ENCODE measurements at regions not wholly inside any gene's neighbourhood (a gene's known extent, or its start where the extent isn't known, plus 50 kb on each side); places are given as distances from the start of the nearest gene placed in this dataset.

GRCh38 chr6:98566126-98566525 lies 268.2 kb upstream of the POU3F2 start:
- TF ChIP-seq, protein P1, sequence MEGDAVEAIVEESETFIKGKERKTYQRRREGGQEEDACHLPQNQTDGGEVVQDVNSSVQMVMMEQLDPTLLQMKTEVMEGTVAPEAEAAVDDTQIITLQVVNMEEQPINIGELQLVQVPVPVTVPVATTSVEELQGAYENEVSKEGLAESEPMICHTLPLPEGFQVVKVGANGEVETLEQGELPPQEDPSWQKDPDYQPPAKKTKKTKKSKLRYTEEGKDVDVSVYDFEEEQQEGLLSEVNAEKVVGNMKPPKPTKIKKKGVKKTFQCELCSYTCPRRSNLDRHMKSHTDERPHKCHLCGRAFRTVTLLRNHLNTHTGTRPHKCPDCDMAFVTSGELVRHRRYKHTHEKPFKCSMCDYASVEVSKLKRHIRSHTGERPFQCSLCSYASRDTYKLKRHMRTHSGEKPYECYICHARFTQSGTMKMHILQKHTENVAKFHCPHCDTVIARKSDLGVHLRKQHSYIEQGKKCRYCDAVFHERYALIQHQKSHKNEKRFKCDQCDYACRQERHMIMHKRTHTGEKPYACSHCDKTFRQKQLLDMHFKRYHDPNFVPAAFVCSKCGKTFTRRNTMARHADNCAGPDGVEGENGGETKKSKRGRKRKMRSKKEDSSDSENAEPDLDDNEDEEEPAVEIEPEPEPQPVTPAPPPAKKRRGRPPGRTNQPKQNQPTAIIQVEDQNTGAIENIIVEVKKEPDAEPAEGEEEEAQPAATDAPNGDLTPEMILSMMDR (conservative IDR thresholded peaks at IDR 0.05; ENCODE audit: low read depth, low read length): no peak
- DNase-seq (ENCODE audit: low read depth): no peak
- H3K4me3 ChIP-seq (ENCODE audit: low read depth, low read length): no peak overlapping the region

- no peak for DNase-seq (ENCODE audit: low read depth)
- TF ChIP-seq, protein P1 (conservative IDR thresholded peaks at IDR 0.05; ENCODE audit: low read depth, low read length): no peak
- H3K4me3 ChIP-seq (ENCODE audit: low read depth, low read length): no peak overlapping the region
Observed at GRCh38 chr6:98572579-98572978, 261.8 kb upstream of the POU3F2 start.

DNA sequence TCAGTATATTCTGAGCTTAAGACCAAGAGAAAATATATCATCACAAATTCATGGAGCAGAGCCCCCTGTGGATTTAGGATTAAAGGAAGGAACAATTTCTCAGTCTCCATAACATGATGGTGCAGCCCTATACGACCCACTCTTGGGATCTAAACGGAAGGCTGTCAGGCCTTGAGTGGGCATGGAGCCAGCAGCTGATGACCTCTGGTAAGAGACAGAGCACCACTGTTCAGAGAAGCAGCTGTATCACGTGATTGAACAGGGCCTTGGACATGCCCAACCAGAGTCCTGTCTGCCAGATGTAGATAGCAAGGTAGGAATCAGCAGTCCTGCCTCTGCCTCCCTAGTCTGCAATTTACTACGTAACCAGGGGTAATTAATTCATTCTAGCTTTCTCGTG lies 259.4 kb upstream of the POU3F2 start:
- no peak overlapping the region for H3K4me3 ChIP-seq (ENCODE audit: low read depth, low read length)
- no peak for DNase-seq (ENCODE audit: low read depth)
- TF ChIP-seq, protein P1 (conservative IDR thresholded peaks at IDR 0.05; ENCODE audit: low read depth, low read length): no peak

GRCh38 chr6:98576791-98577190 lies 257.6 kb upstream of the POU3F2 start:
- H3K4me3 ChIP-seq (ENCODE audit: low read depth, low read length): no peak overlapping the region
- TF ChIP-seq, protein P1 (conservative IDR thresholded peaks at IDR 0.05; ENCODE audit: low read depth, low read length): no peak
- DNase-seq (ENCODE audit: low read depth): no peak

DNA sequence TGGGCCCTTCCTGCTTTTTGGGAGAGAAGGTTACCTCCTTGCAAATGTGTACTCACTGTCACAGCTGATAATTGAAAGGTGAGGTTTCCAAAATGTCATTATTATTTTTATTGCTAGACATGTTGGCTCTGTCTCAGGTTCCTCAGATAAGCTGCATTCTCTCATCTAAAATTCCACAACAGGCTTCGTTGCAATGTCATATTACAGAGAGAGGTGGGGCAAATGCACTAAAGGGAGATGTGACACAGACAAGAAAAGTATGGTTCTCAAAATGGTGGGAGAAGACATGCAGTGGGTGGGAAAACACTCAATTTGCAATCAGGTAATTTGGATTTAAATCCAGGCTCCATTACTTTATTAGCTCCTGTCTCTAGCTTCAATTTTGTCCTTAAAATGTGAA lies 256.4 kb upstream of the POU3F2 start:
- H3K4me3 ChIP-seq (ENCODE audit: low read depth, low read length): no peak overlapping the region
- TF ChIP-seq, protein P1 (conservative IDR thresholded peaks at IDR 0.05; ENCODE audit: low read depth, low read length): no peak
- DNase-seq (ENCODE audit: low read depth): no peak

DNA sequence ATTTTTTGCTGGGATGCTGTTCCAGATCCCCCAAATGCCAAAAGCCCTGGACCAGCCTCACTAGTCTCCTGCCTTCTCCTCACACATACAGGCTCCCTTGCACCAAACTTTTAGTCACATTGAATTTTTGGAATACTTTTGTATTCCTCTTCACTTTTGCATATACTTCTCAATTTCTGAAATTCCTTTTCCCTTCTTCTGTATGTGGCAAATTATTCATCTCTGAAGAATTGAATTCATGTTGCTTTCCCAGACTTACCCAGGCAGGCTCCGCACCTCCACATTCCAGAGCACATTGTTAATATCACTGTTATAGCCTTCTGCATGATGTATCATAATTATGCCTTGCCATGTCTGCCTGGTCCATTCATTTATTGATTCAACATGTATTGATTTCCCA lies 255.3 kb upstream of the POU3F2 start:
- TF ChIP-seq, protein P1 (conservative IDR thresholded peaks at IDR 0.05; ENCODE audit: low read depth, low read length): no peak
- H3K4me3 ChIP-seq (ENCODE audit: low read depth, low read length): no peak overlapping the region
- no peak for DNase-seq (ENCODE audit: low read depth)

- TF ChIP-seq, protein P1 (conservative IDR thresholded peaks at IDR 0.05; ENCODE audit: low read depth, low read length): no peak
- DNase-seq (ENCODE audit: low read depth): no peak
Observed at GRCh38 chr6:98579941-98580340, 254.4 kb upstream of the POU3F2 start.

More at GRCh38 chr6:98579941-98580340, 254.4 kb upstream of the POU3F2 start:
- H3K4me3 ChIP-seq (ENCODE audit: low read depth, low read length): no peak overlapping the region

Data from epithelial cell of proximal tubule (primary cell).